ENCODE measurements at regions not wholly inside any gene's neighbourhood (a gene's known extent, or its start where the extent isn't known, plus 50 kb on each side); places are given as distances from the start of the nearest gene placed in this dataset.

DNA sequence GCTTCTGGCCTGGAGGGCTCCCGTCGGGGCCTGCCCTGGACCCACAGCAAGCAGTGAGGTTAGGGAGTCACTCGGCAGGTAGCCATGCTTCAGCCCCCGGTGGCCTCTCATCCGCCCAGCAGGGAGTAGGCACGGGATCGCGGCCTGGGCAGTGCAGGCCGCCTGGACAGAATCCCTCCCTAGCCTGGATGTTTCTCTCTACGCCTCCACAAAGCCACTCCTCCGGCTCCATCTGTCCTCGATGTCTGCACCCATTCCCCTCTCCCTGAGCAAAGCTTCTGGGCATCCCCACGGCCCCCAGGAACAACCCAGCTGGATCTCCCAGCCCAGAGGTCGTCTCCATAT lies 145.2 kb downstream of the RBFOX3 start:
- TF ChIP-seq, protein P1, sequence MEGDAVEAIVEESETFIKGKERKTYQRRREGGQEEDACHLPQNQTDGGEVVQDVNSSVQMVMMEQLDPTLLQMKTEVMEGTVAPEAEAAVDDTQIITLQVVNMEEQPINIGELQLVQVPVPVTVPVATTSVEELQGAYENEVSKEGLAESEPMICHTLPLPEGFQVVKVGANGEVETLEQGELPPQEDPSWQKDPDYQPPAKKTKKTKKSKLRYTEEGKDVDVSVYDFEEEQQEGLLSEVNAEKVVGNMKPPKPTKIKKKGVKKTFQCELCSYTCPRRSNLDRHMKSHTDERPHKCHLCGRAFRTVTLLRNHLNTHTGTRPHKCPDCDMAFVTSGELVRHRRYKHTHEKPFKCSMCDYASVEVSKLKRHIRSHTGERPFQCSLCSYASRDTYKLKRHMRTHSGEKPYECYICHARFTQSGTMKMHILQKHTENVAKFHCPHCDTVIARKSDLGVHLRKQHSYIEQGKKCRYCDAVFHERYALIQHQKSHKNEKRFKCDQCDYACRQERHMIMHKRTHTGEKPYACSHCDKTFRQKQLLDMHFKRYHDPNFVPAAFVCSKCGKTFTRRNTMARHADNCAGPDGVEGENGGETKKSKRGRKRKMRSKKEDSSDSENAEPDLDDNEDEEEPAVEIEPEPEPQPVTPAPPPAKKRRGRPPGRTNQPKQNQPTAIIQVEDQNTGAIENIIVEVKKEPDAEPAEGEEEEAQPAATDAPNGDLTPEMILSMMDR (IDR thresholded peaks at IDR 0.05) = no peak
- no peak for TF ChIP-seq POLR2AphosphoS5 (IDR thresholded peaks at IDR 0.05; ENCODE audit: low read depth, low read length)
- TF ChIP-seq REST (IDR thresholded peaks at IDR 0.05; ENCODE audit: insufficient read depth in 1 of 2, low read depth in 2 of 2, low read length in 1 of 2) = no peak
- TF ChIP-seq TCF7L2 (IDR thresholded peaks at IDR 0.05; ENCODE audit: low read depth, low read length) = no peak
